B cell (primary cell): ENCODE measurements at regions not wholly inside any gene's neighbourhood (a gene's known extent, or its start where the extent isn't known, plus 50 kb on each side); places are given as distances from the start of the nearest gene placed in this dataset.

ENCODE experiments used
- EZH2 ChIP-seq: IDR thresholded peaks from 2 replicates; pipeline ENCODE4 v1.6.1; 2012; ENCODE audit warnings: borderline replicate concordance, low read depth, mild to moderate bottlenecking, moderate library complexity, low read length; ENCODE audit not compliant: insufficient read depth, poor library complexity, severe bottlenecking
- TF ChIP-seq, protein P1 (sequence below): fragments of 200-600 bp; IDR thresholded peaks from one replicate; pipeline ENCODE4 v1.8.0; 2022; ENCODE audit warnings: antibody characterized with exemption, mild to moderate bottlenecking

DNA sequence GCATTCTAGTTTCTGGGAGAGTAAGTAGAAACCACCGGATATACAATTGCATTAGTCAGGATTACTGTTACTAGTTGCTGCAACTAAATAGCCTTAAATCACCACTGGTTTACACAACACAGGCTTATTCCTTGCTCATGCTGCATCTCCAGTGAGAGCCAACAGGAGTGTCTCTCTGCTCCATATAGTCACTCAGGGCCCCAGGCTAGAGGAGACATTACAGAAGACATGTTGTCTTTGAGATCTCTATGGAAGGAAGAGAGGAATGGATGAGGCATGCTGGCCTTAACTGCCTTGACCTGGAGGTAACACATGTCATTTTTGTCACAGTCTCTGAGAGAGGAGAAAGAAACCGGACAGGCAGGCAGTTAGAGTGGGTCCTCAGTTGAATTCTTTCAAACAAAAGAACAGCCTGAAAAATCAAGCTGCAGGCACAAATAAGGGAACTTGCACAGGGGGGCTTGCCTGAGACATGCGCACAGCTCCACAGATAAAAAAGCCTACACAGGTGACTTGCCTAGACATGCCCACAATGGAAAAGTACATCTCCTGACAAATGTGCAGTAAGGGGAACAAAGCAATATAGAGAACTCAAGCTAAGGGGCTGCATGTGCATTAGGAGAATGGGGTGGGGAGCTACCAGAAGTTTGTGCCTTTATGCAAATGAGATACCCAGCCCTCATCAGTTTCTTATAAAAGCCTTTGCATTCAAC is 348.0 kb downstream of the TYW1 start:
- TF ChIP-seq, protein P1, sequence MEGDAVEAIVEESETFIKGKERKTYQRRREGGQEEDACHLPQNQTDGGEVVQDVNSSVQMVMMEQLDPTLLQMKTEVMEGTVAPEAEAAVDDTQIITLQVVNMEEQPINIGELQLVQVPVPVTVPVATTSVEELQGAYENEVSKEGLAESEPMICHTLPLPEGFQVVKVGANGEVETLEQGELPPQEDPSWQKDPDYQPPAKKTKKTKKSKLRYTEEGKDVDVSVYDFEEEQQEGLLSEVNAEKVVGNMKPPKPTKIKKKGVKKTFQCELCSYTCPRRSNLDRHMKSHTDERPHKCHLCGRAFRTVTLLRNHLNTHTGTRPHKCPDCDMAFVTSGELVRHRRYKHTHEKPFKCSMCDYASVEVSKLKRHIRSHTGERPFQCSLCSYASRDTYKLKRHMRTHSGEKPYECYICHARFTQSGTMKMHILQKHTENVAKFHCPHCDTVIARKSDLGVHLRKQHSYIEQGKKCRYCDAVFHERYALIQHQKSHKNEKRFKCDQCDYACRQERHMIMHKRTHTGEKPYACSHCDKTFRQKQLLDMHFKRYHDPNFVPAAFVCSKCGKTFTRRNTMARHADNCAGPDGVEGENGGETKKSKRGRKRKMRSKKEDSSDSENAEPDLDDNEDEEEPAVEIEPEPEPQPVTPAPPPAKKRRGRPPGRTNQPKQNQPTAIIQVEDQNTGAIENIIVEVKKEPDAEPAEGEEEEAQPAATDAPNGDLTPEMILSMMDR, result no peak
- no peak for TF ChIP-seq EZH2
